GM23248 (cell line): ENCODE measurements at regions not wholly inside any gene's neighbourhood (a gene's known extent, or its start where the extent isn't known, plus 50 kb on each side); places are given as distances from the start of the nearest gene placed in this dataset.
"Not testable (repeated sequence)": the region's sequence is repeated elsewhere in the genome, so short reads cannot be mapped to it uniquely, and the experiment has no call there.

Experiments used
- EZH2 ChIP-seq: fragments of 200-600 bp; sonication (generic); IDR thresholded peaks from 2 replicates; pipeline ENCODE4 v1.6.1; 2018; ENCODE audit warnings: antibody characterized with exemption, mild to moderate bottlenecking; ENCODE audit not compliant: insufficient read depth, poor library complexity, severe bottlenecking
- EZH2phosphoT487 ChIP-seq: fragments of 200-600 bp; sonication (generic); IDR thresholded peaks from 2 replicates; pipeline ENCODE4 v1.6.1; 2018; ENCODE audit warnings: antibody characterized with exemption, moderate library complexity, mild to moderate bottlenecking, low read depth; ENCODE audit not compliant: insufficient read depth

DNA sequence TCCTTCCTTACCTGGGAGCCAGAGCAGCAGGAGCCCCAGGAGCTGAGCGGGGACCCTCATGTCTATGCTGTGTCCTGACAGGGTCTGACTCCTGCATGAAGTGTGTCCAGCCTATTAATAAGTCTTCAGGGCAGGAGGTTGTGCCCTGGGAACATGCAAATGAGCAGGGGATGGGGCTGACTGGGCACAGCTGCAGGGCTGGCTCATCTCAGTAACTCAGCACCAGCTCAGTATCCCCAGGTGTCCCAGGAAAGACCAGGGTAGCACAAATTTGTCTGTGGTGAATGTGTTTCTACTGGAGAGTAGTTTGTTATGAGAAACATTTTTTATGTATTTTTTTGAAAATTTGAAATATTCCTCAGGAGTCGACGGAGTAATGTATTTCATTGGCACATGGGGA, 301.3 kb downstream of the RPIA start:
- TF ChIP-seq EZH2, EZH2phosphoT487: not testable (repeated sequence)
